ENCODE measurements at regions not wholly inside any gene's neighbourhood (a gene's known extent, or its start where the extent isn't known, plus 50 kb on each side); places are given as distances from the start of the nearest gene placed in this dataset.

DNA sequence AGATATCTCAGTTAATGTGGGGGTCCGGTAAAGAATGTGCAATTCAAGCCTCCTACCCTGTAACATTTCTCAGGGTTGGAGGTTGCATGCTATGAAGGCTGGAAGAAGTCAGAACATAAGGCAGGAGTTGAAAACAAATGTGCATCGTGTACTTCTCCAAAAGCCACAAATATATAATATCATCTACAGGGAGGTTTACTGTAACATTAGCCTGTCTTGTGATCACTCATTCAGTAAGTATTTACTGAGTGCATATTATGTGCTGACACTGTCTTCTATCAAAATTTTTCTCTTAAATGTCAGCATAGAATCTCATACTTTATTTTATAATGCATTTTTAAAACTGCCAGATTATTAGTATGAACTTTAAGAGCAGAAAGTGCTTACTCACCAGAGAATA is 105.6 kb upstream of the ZNF366 start:
- no peak for DNase-seq

DNA sequence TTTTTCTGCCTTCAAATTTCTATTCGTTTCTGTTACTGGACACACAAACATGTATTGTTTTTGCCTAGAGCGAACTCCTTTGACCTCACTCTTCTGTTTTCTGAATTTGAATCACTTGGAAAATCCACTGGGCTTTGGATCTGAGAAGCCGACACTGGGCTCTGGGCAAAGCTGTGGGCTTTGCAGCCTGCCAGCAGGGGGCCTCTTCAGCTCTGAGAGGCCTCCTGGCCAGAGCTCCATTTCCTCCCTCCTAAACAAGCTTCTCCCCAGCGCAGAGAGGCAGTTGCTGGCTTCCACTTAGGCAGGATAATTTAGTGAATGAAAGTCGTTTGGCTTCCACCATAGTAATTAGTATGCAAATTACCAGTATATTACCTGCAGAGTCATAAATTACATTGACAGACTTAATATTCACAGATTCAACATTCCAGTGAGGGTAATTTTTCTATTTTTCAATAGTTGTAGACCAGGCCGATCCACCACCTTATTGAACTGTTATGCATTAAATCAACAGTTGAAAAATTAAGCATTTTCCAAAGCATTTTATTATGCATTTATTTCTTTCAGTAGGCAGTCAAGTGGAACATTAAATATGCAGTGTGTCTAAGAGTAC is 104.0 kb upstream of the ZNF366 start:
- peak; percentile 23 for DNase-seq

DNA sequence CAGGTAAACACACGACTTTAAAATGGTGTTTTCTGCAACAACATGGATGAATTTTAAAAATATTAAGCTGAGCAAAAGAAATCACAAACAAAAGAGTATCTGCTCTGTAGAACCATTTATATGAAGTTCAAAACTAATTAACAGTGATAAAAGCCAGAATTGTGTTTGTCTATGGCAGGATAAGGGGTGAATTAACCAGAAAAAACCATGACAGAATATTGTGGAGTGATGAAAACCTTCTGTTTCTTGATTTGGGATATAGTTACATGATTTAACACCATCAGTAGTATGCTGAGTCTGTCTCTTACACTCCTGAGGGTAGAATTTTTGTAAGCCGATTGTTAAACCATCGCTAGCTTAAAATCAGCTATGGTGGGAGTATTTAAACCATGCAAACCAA is 101.7 kb upstream of the ZNF366 start:
- DNase-seq: no peak

DNA sequence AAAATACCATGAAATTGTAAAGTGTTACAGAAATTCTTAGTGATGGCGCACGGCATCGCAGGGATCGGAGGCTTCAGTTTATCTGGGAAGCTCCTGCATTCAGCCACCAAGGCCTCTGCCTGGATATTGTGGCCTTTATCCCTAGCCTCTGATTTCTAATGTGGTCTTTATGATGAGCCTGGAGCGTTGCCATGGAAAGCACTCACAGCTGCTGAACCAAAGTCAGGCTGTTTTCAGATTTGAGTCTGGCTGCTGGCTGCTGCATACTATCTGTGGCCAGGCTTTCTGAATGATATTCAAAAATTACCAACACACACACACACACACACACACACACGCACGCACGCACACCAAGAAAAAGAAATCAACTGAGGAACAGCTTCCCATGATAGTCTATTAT is 101.1 kb upstream of the ZNF366 start:
- no peak for DNase-seq

DNA sequence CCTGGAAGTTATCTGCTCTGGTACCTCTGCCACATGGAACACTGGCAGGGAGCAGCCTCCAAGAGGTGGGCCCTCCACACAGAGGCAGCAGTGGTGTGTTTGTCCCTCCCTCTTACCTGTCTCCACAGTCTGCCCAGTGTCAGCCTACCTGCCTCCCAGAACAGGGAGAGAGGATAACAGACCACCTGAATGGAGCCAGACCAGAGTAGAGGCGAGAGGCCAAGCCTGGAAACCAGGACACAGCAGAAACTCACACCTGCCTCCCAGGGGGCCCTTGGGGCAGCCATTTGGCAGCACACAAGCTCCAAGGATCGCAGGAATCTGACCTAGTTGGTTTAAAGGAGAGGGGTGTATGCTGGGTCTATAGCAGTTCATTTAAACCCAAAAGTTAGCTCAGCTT is 100.2 kb upstream of the ZNF366 start:
- DNase-seq: no peak

DNA sequence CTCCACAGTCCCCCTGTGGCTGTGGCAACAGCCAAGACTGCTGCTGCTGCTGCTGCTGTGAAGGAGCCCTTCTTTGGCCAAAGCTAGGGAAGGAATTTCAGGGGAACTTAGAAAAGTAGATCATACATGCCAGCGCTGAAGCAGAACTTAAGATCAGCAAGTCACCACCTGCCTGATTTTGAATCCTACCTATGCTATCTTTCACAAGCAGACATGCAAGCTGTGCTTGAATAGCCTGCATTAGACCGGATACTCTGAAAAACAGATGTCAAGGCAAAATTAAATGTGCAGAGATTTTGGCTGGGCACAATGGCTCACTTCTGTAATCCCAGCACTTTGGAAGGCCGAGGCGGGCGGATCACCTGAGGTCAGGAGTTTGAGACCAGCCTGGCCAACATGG is 99.3 kb upstream of the ZNF366 start:
- no peak for DNase-seq

DNA sequence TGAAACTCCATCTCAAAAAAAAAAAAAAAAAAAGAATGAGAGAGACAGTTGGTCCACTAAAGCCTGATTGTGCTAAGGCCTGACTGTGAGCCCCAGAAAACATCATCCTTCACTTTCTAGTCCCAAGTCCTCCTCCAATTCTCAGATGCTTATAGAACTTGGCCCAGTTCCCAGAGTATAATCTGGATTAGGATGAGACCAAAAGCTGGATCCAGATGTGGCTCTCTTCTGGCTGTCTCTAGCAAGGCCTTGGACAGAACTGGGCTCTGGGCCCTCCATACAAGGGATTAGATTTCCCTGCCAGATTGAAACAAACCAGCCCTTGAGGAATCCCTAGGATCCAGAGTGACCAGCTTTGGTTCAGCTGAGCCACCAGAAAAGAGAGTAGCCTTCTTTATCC is 98.4 kb upstream of the ZNF366 start:
- no peak for DNase-seq

DNA sequence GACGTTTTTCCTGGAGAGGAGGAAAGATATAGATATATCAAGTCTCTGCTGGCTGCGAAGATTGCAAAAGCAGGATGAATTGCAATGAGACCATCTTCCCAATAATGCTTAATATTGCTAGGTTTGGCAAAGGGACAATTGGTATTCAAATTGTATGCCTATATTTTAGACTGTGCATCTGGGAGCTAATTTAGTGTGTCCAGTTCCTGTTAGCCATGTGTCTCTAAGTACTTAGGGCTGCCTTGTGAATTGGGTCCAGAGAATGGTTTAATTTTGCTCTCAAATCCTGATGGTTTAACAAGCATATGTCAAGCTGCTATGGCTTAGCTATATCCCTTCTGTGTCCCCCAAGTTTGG is 97.6 kb upstream of the ZNF366 start:
- no peak for DNase-seq

DNA sequence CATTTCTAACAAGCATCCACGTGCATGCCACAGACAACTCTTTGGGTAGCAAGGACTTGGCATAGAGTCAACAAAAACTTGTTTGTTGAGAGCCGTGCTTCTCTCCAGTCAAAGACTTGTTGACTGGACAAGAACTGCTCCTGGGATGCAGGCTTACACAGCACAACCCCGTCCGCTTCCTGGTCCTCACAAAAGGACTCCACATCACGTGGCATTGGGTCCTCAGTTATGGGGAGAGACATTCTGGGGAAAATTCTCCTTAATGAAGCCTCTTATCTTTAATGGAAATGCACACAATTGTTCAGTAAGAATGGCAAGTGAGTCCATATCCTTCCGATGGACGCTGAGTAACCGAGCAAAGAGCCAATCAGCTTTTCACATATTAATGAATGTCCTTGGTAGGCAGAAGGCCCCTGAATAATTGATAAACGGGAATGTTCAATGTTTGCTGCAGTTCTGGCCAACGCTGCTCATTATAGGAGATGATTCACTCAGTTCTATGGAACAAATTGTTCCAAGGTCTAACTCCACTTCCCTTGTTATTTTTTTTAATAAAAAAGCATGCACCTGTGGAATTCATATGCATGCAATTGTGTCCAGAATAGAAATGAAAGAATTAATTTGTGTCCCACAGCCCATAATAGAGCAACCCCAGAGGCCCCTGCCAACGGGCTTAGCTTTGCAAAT is 97.0 kb upstream of the ZNF366 start:
- DNase-seq: no peak

DNA sequence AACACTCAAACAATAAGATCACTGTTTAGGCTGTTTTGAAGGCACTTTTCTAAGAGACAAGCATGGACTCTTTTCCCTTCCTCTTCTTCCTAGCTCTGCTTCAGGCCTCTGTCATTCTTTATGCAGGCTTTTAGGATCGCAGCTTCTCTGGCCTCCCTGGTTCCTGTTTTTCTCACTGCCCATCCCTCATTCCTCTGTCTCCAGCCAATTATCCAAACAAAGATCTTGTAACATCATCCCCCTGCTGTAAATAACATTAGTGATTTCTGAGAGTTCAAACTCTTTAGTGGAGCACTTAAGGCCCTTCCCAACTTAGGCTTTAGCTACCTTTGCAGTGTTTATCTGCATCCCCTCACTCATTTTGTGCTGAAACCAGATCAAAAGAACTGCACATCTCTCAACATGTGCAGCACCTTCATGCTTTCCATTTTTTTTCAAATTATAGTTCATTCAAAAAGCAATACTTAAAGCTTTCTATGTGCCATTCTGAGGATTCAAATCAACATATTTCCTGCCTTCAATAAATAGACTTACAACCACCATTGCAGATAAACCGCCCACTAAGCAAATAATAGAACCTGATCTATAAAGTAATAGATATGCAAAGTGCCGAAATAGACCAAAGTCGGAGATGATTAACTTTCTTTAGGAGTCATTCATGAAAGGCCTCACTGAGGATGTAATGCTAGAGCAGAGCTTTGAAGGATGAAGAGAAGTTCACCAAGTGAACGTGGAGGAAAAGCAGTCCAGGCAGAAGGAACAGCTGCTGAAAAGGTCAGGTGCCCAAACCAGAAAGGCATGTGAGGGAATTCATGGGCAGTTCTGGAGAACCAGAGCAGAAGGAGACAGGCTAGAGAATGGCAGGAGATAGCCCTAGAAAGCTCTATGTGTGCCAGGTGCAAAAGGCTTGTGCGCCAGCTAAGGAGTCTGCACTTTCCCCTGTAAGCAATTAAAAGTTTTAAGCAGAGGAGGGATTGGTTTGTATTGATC is 95.8 kb upstream of the ZNF366 start:
- no peak for DNase-seq

DNA sequence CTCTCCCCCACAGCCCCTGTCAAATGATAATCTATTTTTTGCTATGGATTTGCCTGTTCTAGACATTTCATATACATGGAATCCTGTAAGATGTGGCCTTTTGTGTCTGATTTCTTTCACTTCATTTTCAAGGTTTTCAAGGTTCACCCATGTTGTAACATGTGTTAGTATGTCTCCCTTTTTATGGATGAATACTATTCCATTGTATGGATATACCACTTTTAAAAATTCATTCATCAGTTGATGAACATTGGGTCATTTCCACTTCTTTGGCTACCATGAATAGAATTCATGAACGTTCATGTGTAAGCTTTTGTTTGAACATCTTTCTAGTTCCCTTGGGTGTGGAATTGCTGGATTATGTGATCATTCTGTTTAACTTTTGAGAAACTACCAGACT is 94.7 kb upstream of the ZNF366 start:
- DNase-seq: no peak

DNA sequence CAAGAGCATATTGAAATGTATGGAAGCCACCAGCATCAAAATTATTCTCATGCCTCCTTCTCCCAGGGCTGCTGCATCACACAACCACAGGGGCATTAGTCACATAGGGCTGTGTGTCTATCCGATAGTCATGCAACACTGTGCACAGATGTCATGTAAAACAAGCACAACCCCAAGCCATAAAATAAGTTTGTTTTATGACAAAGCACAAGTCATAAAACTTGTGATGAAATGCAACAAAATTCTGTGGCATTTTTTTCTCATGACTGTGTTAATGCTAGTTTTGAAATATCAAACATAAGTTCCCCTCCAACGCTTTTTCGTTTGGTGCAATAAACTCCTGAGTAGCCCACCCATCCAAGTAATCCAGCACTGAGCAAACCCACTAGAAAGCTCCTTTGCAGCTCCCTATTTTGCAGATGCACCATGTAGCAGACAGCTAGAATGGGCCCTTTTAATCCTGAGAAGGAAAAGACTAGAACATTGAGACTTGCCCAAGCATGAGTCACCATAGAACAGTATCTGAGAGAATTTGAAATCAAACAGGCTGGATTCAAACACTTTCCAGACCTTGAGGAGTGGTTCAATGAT is 93.3 kb upstream of the ZNF366 start:
- peak; percentile 86 for DNase-seq

DNA sequence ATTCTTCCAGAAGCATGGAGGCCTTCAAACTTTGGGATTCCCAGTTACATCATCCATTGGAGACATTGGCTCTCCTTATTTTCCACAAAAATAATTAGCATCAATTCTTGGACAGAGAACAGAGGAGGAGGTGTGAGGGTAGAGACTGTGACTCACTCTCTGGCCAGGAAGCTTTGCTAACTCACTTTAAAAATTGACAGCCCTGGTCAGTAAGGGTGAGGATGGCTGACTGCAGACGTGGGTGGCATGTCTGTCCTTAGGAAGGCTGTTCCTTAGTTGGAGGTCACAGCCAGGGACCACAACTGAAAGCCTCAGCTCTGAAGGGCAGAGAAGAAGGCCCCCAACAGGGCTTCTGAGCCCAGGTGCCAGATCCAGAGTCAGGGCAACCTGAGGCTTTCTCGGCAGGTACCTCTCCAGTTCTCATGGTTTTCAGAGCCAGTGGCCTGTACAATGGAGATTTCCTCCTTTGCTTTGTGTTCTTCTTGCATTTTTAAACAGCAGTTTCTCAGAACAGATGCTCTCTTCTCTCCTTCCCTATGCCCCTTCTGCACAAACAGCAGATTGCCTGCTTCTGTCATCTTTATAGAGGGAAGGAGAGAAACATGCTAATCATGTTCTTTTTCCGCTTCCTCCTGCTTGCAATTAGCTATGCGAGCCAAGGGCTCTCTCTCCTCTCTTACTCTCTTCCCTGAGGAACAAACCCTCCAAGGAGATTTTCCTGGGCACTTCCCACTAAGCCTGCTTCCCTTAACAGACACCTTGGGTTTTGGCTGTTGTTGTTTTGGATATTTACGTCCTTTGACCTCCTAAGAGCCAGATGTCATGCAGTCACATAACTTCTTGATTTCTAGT is 92.5 kb upstream of the ZNF366 start:
- DNase-seq: peak; percentile 66

DNA sequence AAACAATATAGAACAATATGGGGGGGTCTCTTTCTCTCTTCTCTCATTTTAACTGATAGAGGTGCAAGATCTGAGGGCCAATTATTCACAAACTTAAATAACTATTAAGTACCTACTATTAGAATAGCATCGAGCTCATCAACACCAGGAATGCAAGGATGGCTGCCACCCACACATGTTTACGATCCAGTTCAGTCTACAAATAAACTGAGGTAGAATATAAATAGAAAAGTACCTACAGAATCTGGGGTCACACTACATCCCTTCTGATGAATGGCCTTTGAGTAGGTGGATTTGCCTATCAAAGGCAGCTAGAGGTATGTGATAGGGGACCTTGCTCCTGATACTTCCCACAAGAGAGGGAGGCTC is 91.8 kb upstream of the ZNF366 start:
- no peak for DNase-seq

DNA sequence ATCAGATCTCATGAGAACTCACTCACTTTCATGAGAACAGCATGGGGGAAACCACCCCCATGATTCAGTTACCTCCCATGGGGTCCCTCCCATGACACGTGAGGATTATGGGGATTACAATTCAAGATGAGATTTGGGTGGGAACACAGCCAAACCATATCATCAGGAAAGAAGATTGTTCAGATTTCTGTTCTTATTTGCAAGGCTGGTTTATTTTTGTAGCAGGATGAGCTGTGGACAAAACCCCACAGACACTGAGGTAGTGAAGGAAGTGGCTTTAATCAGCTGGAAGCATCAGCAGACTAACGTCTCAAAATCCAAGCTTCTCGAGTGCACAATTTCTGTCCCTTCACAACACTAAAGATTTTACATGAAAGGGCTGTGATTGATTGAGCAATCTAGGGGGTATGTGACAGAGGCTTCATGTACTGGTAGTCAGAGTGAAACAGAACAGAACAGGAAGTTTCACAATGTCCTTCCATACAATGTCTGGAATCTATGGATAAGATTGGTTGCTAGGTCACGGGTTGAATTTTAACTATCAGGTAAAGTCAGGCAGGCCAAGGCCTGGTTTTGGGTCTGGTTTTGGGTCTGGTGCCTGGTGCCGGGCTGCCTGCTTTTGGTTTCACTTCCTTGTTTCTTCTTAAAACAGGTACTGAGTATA is 91.3 kb upstream of the ZNF366 start:
- no peak for DNase-seq

DNA sequence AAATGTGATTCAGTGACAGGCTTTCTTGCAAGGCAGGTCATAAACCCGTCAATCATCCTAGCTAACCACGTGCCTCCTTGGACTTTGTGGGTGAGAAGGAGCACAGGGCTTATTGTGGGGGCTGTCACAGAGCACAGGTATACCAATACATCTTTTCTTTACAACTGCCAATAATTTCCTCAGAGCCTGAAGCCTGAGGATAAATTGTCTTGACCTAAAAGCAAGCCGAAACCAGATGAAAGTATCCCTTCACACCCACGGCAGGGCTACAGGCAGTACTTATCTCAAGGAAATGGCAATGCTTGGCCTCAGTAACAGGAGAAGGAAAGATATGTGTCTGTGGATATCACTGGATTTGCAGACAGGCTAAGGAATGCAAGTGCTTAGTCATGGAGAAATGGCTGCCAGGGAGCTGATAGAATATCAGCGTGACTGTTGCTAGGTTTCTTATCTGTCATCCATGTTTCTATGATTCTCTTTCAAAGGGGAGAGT is 90.3 kb upstream of the ZNF366 start:
- peak; percentile 90 for DNase-seq

DNA sequence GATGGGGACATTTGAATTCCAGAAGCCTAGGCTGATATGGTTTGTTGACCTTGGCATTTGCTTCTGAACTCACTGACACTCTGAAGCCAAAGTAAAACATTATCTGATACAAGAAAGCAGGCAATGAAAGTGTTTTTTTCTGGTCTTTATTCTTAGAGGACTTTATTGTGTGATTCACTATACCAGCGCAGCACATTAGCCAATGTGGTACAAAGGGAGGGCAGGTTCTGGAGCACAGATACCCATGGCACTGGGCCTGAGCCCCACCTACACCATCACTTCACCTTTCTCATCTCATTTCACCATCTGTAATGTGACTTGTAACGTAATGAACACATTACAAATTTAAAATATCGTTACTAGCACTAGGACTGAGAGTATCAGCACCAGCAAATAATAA is 89.7 kb upstream of the ZNF366 start:
- no peak for DNase-seq

DNA sequence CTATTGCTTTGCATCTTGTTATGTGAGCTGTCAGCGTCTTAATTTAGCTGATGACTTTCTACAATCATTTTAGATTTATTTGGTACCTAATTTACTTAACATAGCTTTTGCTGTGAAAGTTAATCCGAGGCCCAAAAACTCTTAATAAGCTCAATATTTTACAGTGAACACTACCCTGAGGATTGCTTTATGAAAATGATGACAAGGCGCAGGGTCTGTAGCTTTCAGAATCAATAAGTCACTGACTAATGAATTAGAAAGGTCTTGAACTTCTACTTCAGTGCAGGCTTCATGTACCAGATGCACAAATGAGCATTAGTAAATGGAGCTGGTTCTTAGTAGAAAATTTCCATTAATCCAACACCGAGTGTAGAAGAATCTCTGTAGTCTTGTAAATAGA is 81.4 kb upstream of the ZNF366 start:
- DNase-seq: no peak

DNA sequence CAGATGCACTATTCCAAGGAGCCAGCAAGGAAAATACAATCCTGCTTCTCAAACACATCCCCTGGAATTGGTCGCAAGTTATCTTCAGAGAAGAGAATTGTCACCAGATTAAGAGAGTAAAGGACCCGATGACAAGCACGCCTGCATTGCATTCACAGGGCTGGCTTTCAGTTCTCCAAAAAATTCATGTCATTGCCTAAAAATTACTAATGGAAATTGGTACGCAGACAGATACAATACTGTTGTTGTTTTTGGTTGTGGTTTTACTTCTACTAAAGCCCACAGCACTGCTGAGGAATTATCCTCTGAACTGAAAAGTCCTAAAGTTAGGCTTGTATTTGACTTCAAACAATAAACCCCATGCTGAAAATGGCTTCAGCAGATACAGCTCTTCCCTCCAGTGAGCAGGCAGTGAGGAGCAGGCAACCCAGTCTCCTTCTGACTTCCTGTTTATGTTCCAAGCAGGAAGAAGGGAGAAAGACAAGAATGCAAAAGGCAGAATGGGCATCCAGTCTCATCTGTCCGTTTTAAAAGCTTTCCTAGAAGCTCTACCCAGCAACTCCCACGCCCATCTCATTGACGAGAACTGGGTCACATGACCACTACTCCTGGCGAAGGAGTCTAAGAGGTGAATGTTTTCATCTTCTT is 80.6 kb upstream of the ZNF366 start:
- DNase-seq: no peak

DNA sequence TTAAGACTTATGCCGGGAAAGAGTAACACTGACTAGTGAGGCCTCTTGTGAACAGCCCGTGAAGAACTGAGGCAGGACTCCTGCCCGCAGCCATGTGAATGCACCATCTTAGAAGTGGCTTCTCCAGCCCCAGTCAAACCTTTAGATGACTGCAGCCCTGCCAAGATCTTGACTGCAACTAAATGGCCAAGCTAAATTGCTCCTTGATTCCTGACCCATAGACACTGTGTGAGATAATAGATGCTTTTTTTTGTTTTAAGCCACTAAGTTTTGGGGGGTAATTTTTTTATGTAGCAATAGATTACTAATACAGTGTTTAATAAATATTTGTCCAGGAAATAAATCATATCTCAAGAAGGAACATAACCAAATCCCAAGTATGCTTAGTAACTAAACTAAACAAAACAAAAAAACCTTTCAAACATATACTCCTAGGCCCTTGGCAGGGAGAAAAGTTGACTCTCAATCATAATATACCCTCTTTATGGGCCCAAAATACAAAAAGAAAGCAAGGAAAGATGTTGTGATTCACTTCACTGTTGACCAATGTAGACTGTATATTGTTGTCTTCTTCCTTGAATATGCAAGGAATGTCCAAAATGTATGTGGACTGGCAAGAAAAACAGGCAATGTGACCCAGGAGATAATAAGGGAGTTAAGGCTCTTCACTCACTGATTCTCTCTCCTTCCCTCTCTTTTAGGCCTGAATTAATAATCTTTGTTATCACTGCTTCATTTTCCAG is 79.7 kb upstream of the ZNF366 start:
- DNase-seq: no peak

DNA sequence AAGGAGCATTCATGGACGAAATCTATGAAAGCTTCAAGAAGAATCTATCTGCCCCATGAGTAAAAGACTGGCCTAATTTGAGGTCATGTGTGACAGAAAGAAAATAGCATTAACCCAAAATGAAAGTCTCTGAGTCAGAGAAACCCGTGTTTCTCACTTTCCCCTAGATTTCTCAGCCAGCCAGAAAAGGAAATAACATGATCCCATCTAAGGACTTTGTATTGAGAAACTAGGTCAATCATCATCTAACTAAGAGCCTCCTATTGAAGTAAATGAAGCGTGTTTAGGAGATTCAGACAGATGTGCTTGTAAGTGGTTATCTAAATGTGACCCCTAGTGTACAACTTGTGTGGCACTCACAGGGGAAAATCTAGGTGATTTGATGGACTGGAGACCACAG is 77.3 kb upstream of the ZNF366 start:
- DNase-seq: no peak

Data from kidney glomerular epithelial cell (primary cell).